SK-N-SH (cell line): ENCODE measurements at regions not wholly inside any gene's neighbourhood (a gene's known extent, or its start where the extent isn't known, plus 50 kb on each side); places are given as distances from the start of the nearest gene placed in this dataset.

Source experiments
- CTCF ChIP-seq: fragments of 200-600 bp; sonication (generic); IDR thresholded peaks from 2 replicates; pipeline ENCODE4 v1.6.1; 2017; ENCODE audit warnings: antibody characterized with exemption, mild to moderate bottlenecking, moderate library complexity
- GABPA ChIP-seq: IDR thresholded peaks from 2 replicates; pipeline ENCODE4 v1.4.0; 2012; ENCODE audit warnings: low read depth, mild to moderate bottlenecking
- JUND ChIP-seq: IDR thresholded peaks from 2 replicates; pipeline ENCODE4 v1.4.0; 2012
- POLR2AphosphoS5 ChIP-seq: IDR thresholded peaks from 2 replicates; pipeline ENCODE4 v1.6.1; 2012; ENCODE audit warnings: low read depth, low read length
- USF2 ChIP-seq: fragments of 150-350 bp; IDR thresholded peaks from 2 replicates; pipeline ENCODE4 v1.6.1; 2017; ENCODE audit warnings: antibody characterized with exemption, low read length, low read depth, borderline replicate concordance

- TF ChIP-seq JUND: no peak
- TF ChIP-seq CTCF: no peak
- no peak for TF ChIP-seq POLR2AphosphoS5
- TF ChIP-seq USF2: no peak
- no peak for TF ChIP-seq GABPA
Measured at GRCh38 chr7:83301416-83301815, 138.7 kb upstream of the PCLO start.
